H9 (cell line): ENCODE measurements at regions not wholly inside any gene's neighbourhood (a gene's known extent, or its start where the extent isn't known, plus 50 kb on each side); places are given as distances from the start of the nearest gene placed in this dataset.
"Not testable (repeated sequence)": the region's sequence is repeated elsewhere in the genome, so short reads cannot be mapped to it uniquely, and the experiment has no call there.

Source experiments
- DNase-seq: peaks from one replicate; pipeline ENCODE4 v3.0.0-alpha.2; 2017
- H2AFZ ChIP-seq: one replicate; pipeline ENCODE4 v1.6.1; 2013; ENCODE audit warnings: mild to moderate bottlenecking, low read length, control low read depth, moderate library complexity
- H2AK5ac ChIP-seq: 2 replicates; pipeline ENCODE4 v1.6.1; 2013; ENCODE audit warnings: low read length, control low read depth, mixed read lengths; ENCODE audit not compliant: insufficient read length
- H2BK120ac ChIP-seq: one replicate; pipeline ENCODE4 v1.6.1; 2013; ENCODE audit warnings: low read depth, mild to moderate bottlenecking, low read length, control low read depth, inconsistent platforms; ENCODE audit not compliant: poor library complexity, severe bottlenecking
- H2BK12ac ChIP-seq: 2 replicates; pipeline ENCODE4 v1.6.1; 2013; ENCODE audit warnings: low read length, control low read depth, mixed read lengths, low read depth; ENCODE audit not compliant: insufficient read length
- H2BK15ac ChIP-seq: 2 replicates; pipeline ENCODE4 v1.6.1; 2013; ENCODE audit warnings: low read depth, low read length, control low read depth
- H2BK20ac ChIP-seq: one replicate; pipeline ENCODE4 v1.6.1; 2013; ENCODE audit warnings: low read depth, mild to moderate bottlenecking, low read length, control low read depth, inconsistent platforms; ENCODE audit not compliant: poor library complexity, severe bottlenecking
- H2BK5ac ChIP-seq: 2 replicates; pipeline ENCODE4 v1.6.1; 2013; ENCODE audit warnings: low read length, control low read depth, mixed read lengths; ENCODE audit not compliant: insufficient read length
- H3K14ac ChIP-seq: 2 replicates; pipeline ENCODE4 v1.6.1; 2013; ENCODE audit warnings: low read length, control low read depth; ENCODE audit not compliant: insufficient read depth
- H3K18ac ChIP-seq: 2 replicates; pipeline ENCODE4 v1.6.1; 2013; ENCODE audit warnings: low read depth, mild to moderate bottlenecking, mixed read lengths, low read length, control low read depth; ENCODE audit not compliant: insufficient read length
- H3K23ac ChIP-seq: 2 replicates; pipeline ENCODE4 v1.6.1; 2013; ENCODE audit warnings: low read length, control low read depth, mixed read lengths, low read depth; ENCODE audit not compliant: insufficient read length
- H3K23me2 ChIP-seq: 2 replicates; pipeline ENCODE4 v1.6.1; 2013; ENCODE audit warnings: low read depth, mild to moderate bottlenecking, mixed read lengths, low read length, control low read depth; ENCODE audit not compliant: insufficient read length, poor library complexity, severe bottlenecking
- H3K27ac ChIP-seq: 2 replicates; pipeline ENCODE4 v1.5.1; 2013; ENCODE audit warnings: low read length, control low read depth, mixed read lengths, low read depth; ENCODE audit not compliant: insufficient read length
- H3K27me3 ChIP-seq: 2 replicates; pipeline ENCODE4 v1.6.1; 2013; ENCODE audit warnings: low read length, control low read depth, inconsistent platforms; ENCODE audit not compliant: insufficient read depth
- H3K4ac ChIP-seq: 2 replicates; pipeline ENCODE4 v1.6.1; 2013; ENCODE audit warnings: low read depth, mild to moderate bottlenecking, control low read depth, inconsistent platforms, low read length, moderate library complexity
- H3K4me1 ChIP-seq: 2 replicates; pipeline ENCODE4 v1.6.1; 2013; ENCODE audit warnings: low read length, control low read depth, inconsistent platforms; ENCODE audit not compliant: insufficient read depth
- H3K4me2 ChIP-seq: 2 replicates; pipeline ENCODE4 v1.6.1; 2013; ENCODE audit warnings: low read length, control low read depth, mixed read lengths; ENCODE audit not compliant: insufficient read length, insufficient read depth
- H3K56ac ChIP-seq: 2 replicates; pipeline ENCODE4 v1.6.1; 2013; ENCODE audit warnings: low read depth, mild to moderate bottlenecking, mixed read lengths, low read length, control low read depth; ENCODE audit not compliant: insufficient read length
- H3K79me1 ChIP-seq: 2 replicates; pipeline ENCODE4 v1.6.1; 2013; ENCODE audit warnings: low read depth, mild to moderate bottlenecking, moderate library complexity, low read length, control low read depth, inconsistent platforms; ENCODE audit not compliant: insufficient read depth, poor library complexity, severe bottlenecking
- H3K79me2 ChIP-seq: 2 replicates; pipeline ENCODE4 v1.6.1; 2013; ENCODE audit warnings: low read length, control low read depth, inconsistent platforms; ENCODE audit not compliant: insufficient read depth
- H3K9ac ChIP-seq: 2 replicates; pipeline ENCODE4 v1.6.1; 2013; ENCODE audit warnings: low read length, control low read depth, mixed read lengths; ENCODE audit not compliant: insufficient read length; ENCODE audit errors: extremely low read depth
- H3K9me3 ChIP-seq: one replicate; pipeline ENCODE4 v1.6.1; 2013; ENCODE audit warnings: low read depth, low read length, inconsistent platforms; ENCODE audit not compliant: control insufficient read depth
- H3T11ph ChIP-seq: one replicate; pipeline ENCODE4 v1.6.1; 2013; ENCODE audit warnings: mild to moderate bottlenecking, low read length, control low read depth, inconsistent platforms
- H4K20me1 ChIP-seq: one replicate; pipeline ENCODE4 v1.6.1; 2013; ENCODE audit not compliant: control insufficient read depth, insufficient read length, insufficient read depth
- H4K5ac ChIP-seq: 2 replicates; pipeline ENCODE4 v1.6.1; 2013; ENCODE audit warnings: low read depth, mild to moderate bottlenecking, mixed read lengths, low read length, control low read depth; ENCODE audit not compliant: insufficient read length
- H4K8ac ChIP-seq: replicated peaks from 2 replicates; pipeline ENCODE4 v1.6.1; 2013; ENCODE audit warnings: low read length, control low read depth, mixed read lengths, low read depth; ENCODE audit not compliant: insufficient read length
- H4K91ac ChIP-seq: 2 replicates; pipeline ENCODE4 v1.6.1; 2013; ENCODE audit warnings: low read depth, mild to moderate bottlenecking, moderate library complexity, mixed read lengths, low read length, control low read depth; ENCODE audit not compliant: insufficient read length
- H3K27ac Mint-ChIP-seq, 3 experiments: 2 replicates in 2 of 3; 3 replicates in 1 of 3; pipeline ENCODE4 v1.8.0; 2020 to 2021; ENCODE audit warnings: mixed read lengths in 3 of 3, mild to moderate bottlenecking in 1 of 3, moderate library complexity in 1 of 3
- H3K27me3 Mint-ChIP-seq: 2 replicates; pipeline ENCODE4 v1.8.0; 2021; ENCODE audit warnings: low read depth, mild to moderate bottlenecking, moderate library complexity, mixed read lengths
- H3K36me3 Mint-ChIP-seq, 3 experiments: 2 replicates in 2 of 3; 3 replicates in 1 of 3; pipeline ENCODE4 v1.8.0; 2020 to 2021; ENCODE audit warnings: low read depth in 3 of 3, mixed read lengths in 3 of 3; ENCODE audit not compliant: insufficient read depth in 1 of 3
- H3K4me1 Mint-ChIP-seq, 2 experiments: 2 replicates each; pipeline ENCODE4 v1.8.0; 2020; ENCODE audit warnings: mixed read lengths in 2 of 2
- H3K4me3 Mint-ChIP-seq, 2 experiments: 2 replicates in 1 of 2; 3 replicates in 1 of 2; pipeline ENCODE4 v1.8.0; 2020 to 2021; ENCODE audit warnings: mild to moderate bottlenecking in 2 of 2, mixed read lengths in 2 of 2, moderate library complexity in 1 of 2
- H3K9me3 Mint-ChIP-seq, 2 experiments: 2 replicates in 1 of 2; 3 replicates in 1 of 2; pipeline ENCODE4 v1.8.0; 2020; ENCODE audit warnings: mild to moderate bottlenecking in 2 of 2, mixed read lengths in 2 of 2, moderate library complexity in 1 of 2
- WGBS: extraction: QIAGEN DNeasy Blood & Tissue Kit; methylation state at CpG from one replicate; pipeline ENCODE4 v1.1.7; 2013; ENCODE audit warnings: missing lambda C conversion rate, low lambda C conversion rate, mixed read lengths; ENCODE audit not compliant: insufficient read length; ENCODE audit errors: extremely low coverage; 5-methylcytosine and 5-hydroxymethylcytosine counted together

- not testable (repeated sequence) for H4K20me1 ChIP-seq, H3K4me2 ChIP-seq, DNase-seq, H3K18ac ChIP-seq, H3K79me2 ChIP-seq, H2AK5ac ChIP-seq, H3K27ac ChIP-seq, H3K23me2 ChIP-seq, H4K8ac ChIP-seq, H3K4ac ChIP-seq, H2BK12ac ChIP-seq, H3K23ac ChIP-seq, H3K56ac ChIP-seq, H4K91ac ChIP-seq, H3K4me1 Mint-ChIP-seq, H3K9ac ChIP-seq, H3K27ac Mint-ChIP-seq, H3K79me1 ChIP-seq, H3K14ac ChIP-seq, H2BK5ac ChIP-seq, H3T11ph ChIP-seq, H2BK20ac ChIP-seq, H3K27me3 Mint-ChIP-seq, H3K27me3 ChIP-seq, H3K4me3 Mint-ChIP-seq, H4K5ac ChIP-seq, H2BK120ac ChIP-seq, H2AFZ ChIP-seq, H3K4me1 ChIP-seq, H2BK15ac ChIP-seq
- WGBS = no CpG with 5 or more reads among the region's 3 CpGs
- H3K9me3 ChIP-seq = peaks cover 49% of the 10 kb centered on the region
- Mint-ChIP-seq H3K36me3 (peaks cover 11 to 32% (median 19%) of the 10 kb centered on the region in 3 experiments; a peak in 6 of 7 replicates), H3K9me3 (peaks cover 81 to 84% of the 10 kb centered on the region in 2 experiments)
Observed at GRCh38 chr17:22370988-22371387, 678.7 kb downstream of the KCNJ18 start.
